Tibial nerve (tissue), 4 donors: ENCODE measurements at regions not wholly inside any gene's neighbourhood (a gene's known extent, or its start where the extent isn't known, plus 50 kb on each side); places are given as distances from the start of the nearest gene placed in this dataset.
"Not testable (repeated sequence)": the region's sequence is repeated elsewhere in the genome, so short reads cannot be mapped to it uniquely, and the experiment has no call there.

ENCODE experiments used
- DNase-seq, 2 donors: peaks; one replicate each; pipeline ENCODE4 v3.0.0-alpha.2; 2019; ENCODE audit warnings: low spot score in 2 of 2
- H3K27ac ChIP-seq, 4 donors: fragments of 200-600 bp; sonication (generic) in 3 of 4; one replicate each; pipeline ENCODE4 v1.5.1; 2017 to 2019; ENCODE audit warnings: mild to moderate bottlenecking in 1 of 4
- H3K27me3 ChIP-seq, 2 donors: fragments of 200-600 bp; sonication (generic) in 1 of 2; one replicate each; pipeline versions ENCODE4 v1.5.1 to v1.6.0; 2017 to 2019
- H3K36me3 ChIP-seq, 3 donors: fragments of 200-600 bp; sonication (generic); one replicate each; pipeline ENCODE4 v1.5.1; 2018 to 2019
- H3K4me1 ChIP-seq, 4 donors: fragments of 200-600 bp; sonication (generic) in 3 of 4; one replicate each; pipeline ENCODE4 v1.5.1; 2017 to 2019
- H3K4me3 ChIP-seq, 4 donors: fragments of 200-600 bp; sonication (generic) in 3 of 4; one replicate each; pipeline ENCODE4 v1.5.1; 2017 to 2019; ENCODE audit warnings: mild to moderate bottlenecking in 1 of 4, moderate library complexity in 1 of 4
- H3K9me3 ChIP-seq, 4 donors: fragments of 200-600 bp; sonication (generic) in 3 of 4; one replicate each; pipeline ENCODE4 v1.5.1; 2017 to 2019
- CTCF ChIP-seq, 5 experiments: fragments of 200-600 bp in 3 of 5; fragments of 450-650 bp in 2 of 5; sonication (generic) in 3 of 5; IDR thresholded peaks; one replicate each; pipeline ENCODE4 v1.5.1; 2016 to 2019; ENCODE audit warnings: antibody characterized with exemption in 5 of 5, mild to moderate bottlenecking in 3 of 5, moderate library complexity in 2 of 5
- EP300 ChIP-seq, 2 donors: sonication (generic); formaldehyde crosslinking; IDR thresholded peaks; one replicate each; pipeline ENCODE4 v1.6.1; 2017; ENCODE audit warnings: antibody characterized with exemption in 2 of 2, mild to moderate bottlenecking in 1 of 2
- POLR2A ChIP-seq, 2 donors: fragments of 450-650 bp; IDR thresholded peaks; one replicate each; pipeline ENCODE4 v1.6.1; 2017; ENCODE audit warnings: antibody characterized with exemption in 2 of 2, mild to moderate bottlenecking in 2 of 2, moderate library complexity in 2 of 2
- WGBS, 2 donors: methylation state at CpG; one replicate each; pipeline ENCODE4 v1.1.5; 2018; 5-methylcytosine and 5-hydroxymethylcytosine counted together

- DNase-seq: no peak
Observed at GRCh38 chr20:48038713-48039112, 253.4 kb upstream of the SULF2 start.

GRCh38 chr20:48037798-48038197 lies 252.5 kb upstream of the SULF2 start:
- not testable (repeated sequence) for H3K4me1 ChIP-seq, H3K9me3 ChIP-seq, H3K27ac ChIP-seq, DNase-seq, H3K36me3 ChIP-seq, H3K4me3 ChIP-seq, H3K27me3 ChIP-seq
- WGBS, 2 donors: 44 to 73% methylated on average over 6 to 7 of the region's 7 CpGs

More at GRCh38 chr20:48038713-48039112, 253.4 kb upstream of the SULF2 start:
- TF ChIP-seq EP300 (IDR thresholded peaks at IDR 0.05): no peak
- no peak for TF ChIP-seq CTCF (IDR thresholded peaks at IDR 0.05)
- no peak for TF ChIP-seq POLR2A (IDR thresholded peaks at IDR 0.05)
- peaks cover 0 to 7% (median 0%) of the 10 kb centered on the region in 4 donors for H3K4me1 ChIP-seq
- H3K27ac ChIP-seq: no peak overlapping the region
- peaks cover 0 to 4% (median 0%) of the 10 kb centered on the region in 4 donors for H3K9me3 ChIP-seq
- H3K4me3 ChIP-seq: no peak overlapping the region
- no peaks in the 10 kb centered on the region for H3K36me3 ChIP-seq
- WGBS, 2 donors: 80 to 84% methylated on average over 7 of the region's 7 CpGs
- no peaks in the 10 kb centered on the region for H3K27me3 ChIP-seq

GRCh38 chr20:48035961-48036731 lies 250.9 kb upstream of the SULF2 start:
- Histone ChIP-seq H3K4me3 (no peak overlapping the region), H3K27me3 (no peaks in the 10 kb centered on the region), H3K9me3 (peaks cover 0 to 4% (median 0%) of the 10 kb centered on the region in 4 donors), H3K27ac (no peak overlapping the region), H3K36me3 (no peaks in the 10 kb centered on the region), H3K4me1 (peaks cover 0 to 7% (median 0%) of the 10 kb centered on the region in 4 donors)
- no peak for TF ChIP-seq CTCF (IDR thresholded peaks at IDR 0.05)
- no peak for DNase-seq
- 91 to 93% methylated on average over 4 of the region's 4 CpGs for WGBS, 2 donors

GRCh38 chr20:48034751-48035150 lies 249.5 kb upstream of the SULF2 start:
- Histone ChIP-seq H3K9me3 (peaks cover 0 to under 1% (median 0%) of the 10 kb centered on the region in 4 donors), H3K27me3 (no peaks in the 10 kb centered on the region), H3K27ac (no peak overlapping the region), H3K4me3 (no peak overlapping the region), H3K36me3 (no peaks in the 10 kb centered on the region), H3K4me1 (peaks cover 0 to 7% (median 0%) of the 10 kb centered on the region in 4 donors)
- WGBS, 2 donors: 87 to 92% methylated on average over 6 of the region's 6 CpGs
- TF ChIP-seq POLR2A (IDR thresholded peaks at IDR 0.05) (no peak), CTCF (IDR thresholded peaks at IDR 0.05) (no peak), EP300 (IDR thresholded peaks at IDR 0.05) (no peak)
- no peak for DNase-seq

- not testable (repeated sequence) for DNase-seq
Observed at GRCh38 chr20:48033005-48033404, 247.7 kb upstream of the SULF2 start.

GRCh38 chr20:48031122-48031521 lies 245.8 kb upstream of the SULF2 start:
- Histone ChIP-seq H3K9me3 (no peaks in the 10 kb centered on the region), H3K4me1 (no peaks in the 10 kb centered on the region), H3K27me3 (no peaks in the 10 kb centered on the region), H3K36me3 (no peaks in the 10 kb centered on the region), H3K4me3 (no peak overlapping the region), H3K27ac (no peak overlapping the region)
- no peak for DNase-seq
- no peak for TF ChIP-seq CTCF (IDR thresholded peaks at IDR 0.05)
- TF ChIP-seq EP300 (IDR thresholded peaks at IDR 0.05): no peak
- TF ChIP-seq POLR2A (IDR thresholded peaks at IDR 0.05): no peak
- WGBS, 2 donors: 81 to 82% methylated on average over 4 of the region's 4 CpGs

More at GRCh38 chr20:48033005-48033404, 247.7 kb upstream of the SULF2 start:
- not testable (repeated sequence) for H3K4me3 ChIP-seq, H3K4me1 ChIP-seq, H3K27me3 ChIP-seq, H3K9me3 ChIP-seq, H3K36me3 ChIP-seq, H3K27ac ChIP-seq
- WGBS, 2 donors: 92 to 93% methylated on average over 8 of the region's 8 CpGs
